K562 (cell line): ENCODE measurements at regions not wholly inside any gene's neighbourhood (a gene's known extent, or its start where the extent isn't known, plus 50 kb on each side); places are given as distances from the start of the nearest gene placed in this dataset.

ENCODE experiments used
- ATF6 ChIP-seq: sonication (generic); formaldehyde crosslinking; IDR thresholded peaks from 2 replicates; pipeline ENCODE4 v1.4.0; 2020; ENCODE audit warnings: mild to moderate bottlenecking, missing genetic modification reagents
- CCNT2 ChIP-seq: IDR thresholded peaks from 2 replicates; pipeline ENCODE4 v1.6.1; 2011; ENCODE audit warnings: borderline replicate concordance, low read depth, mild to moderate bottlenecking, moderate library complexity, mixed read lengths, low read length; ENCODE audit not compliant: insufficient read length; ENCODE audit errors: extremely low read depth
- CREB1 ChIP-seq, 2 experiments: sonication (generic) in 1 of 2; formaldehyde crosslinking in 1 of 2; IDR thresholded peaks; 2 replicates each; pipeline versions ENCODE4 v1.6.1 to v1.8.0; 2012 to 2022; ENCODE audit warnings: inconsistent platforms in 1 of 2, mild to moderate bottlenecking in 1 of 2, missing genetic modification reagents in 1 of 2, moderate library complexity in 1 of 2
- CUX1 ChIP-seq: fragments of 200-800 bp; sonication (Bioruptor generic); IDR thresholded peaks from 2 replicates; pipeline ENCODE4 v1.6.1; 2016; ENCODE audit warnings: missing genetic modification characterization, missing compliant biosample characterization
- EP300 ChIP-seq: IDR thresholded peaks from 2 replicates; pipeline ENCODE4 v1.6.1; 2012; ENCODE audit warnings: low read length, improper control_type of control experiment
- FOXK2 ChIP-seq, 2 experiments: fragments of 450-650 bp; IDR thresholded peaks in 1 of 2; conservative IDR thresholded peaks in 1 of 2; 2 replicates each; pipeline ENCODE4 v1.6.1; 2016; ENCODE audit warnings: low read depth in 2 of 2, mild to moderate bottlenecking in 1 of 2
- HMGN3 ChIP-seq: IDR thresholded peaks from 2 replicates; pipeline ENCODE4 v1.6.1; 2011; ENCODE audit warnings: borderline replicate concordance, low read depth, mild to moderate bottlenecking, mixed read lengths, low read length; ENCODE audit not compliant: insufficient read length; ENCODE audit errors: extremely low read depth
- MAZ ChIP-seq, 2 experiments: fragments of 450-650 bp in 1 of 2; sonication (generic) in 1 of 2; formaldehyde crosslinking; IDR thresholded peaks in 1 of 2; conservative IDR thresholded peaks in 1 of 2; 2 replicates each; pipeline versions ENCODE4 v1.4.0 to v1.5.0; 2020; ENCODE audit warnings: mild to moderate bottlenecking in 1 of 2, missing genetic modification reagents in 1 of 2
- POLR2AphosphoS5 ChIP-seq: IDR thresholded peaks from 2 replicates; pipeline ENCODE4 v1.6.1; 2011; ENCODE audit warnings: mild to moderate bottlenecking, low read depth, low read length, moderate library complexity; ENCODE audit not compliant: control insufficient read depth, insufficient read depth
- SMARCE1 ChIP-seq: fragments of 450-650 bp; IDR thresholded peaks from 2 replicates; pipeline ENCODE4 v1.7.1; 2016; ENCODE audit warnings: mild to moderate bottlenecking
- TBL1XR1 ChIP-seq, 2 experiments: IDR thresholded peaks; 2 replicates each; pipeline ENCODE4 v1.6.1; 2012; ENCODE audit warnings: improper control_type of control experiment in 2 of 2, low read length in 2 of 2, mild to moderate bottlenecking in 1 of 2
- YBX1 ChIP-seq: fragments of 450-650 bp; IDR thresholded peaks from 2 replicates; pipeline ENCODE4 v1.7.1; 2016; ENCODE audit warnings: mild to moderate bottlenecking
- ZNF583 ChIP-seq: fragments of 250-450 bp; sonication (Bioruptor Pico); IDR thresholded peaks from 2 replicates; pipeline ENCODE4 v1.4.0; 2020
- ZNF766 ChIP-seq: fragments of 200-800 bp; sonication (Bioruptor generic); conservative IDR thresholded peaks from 2 replicates; pipeline ENCODE4 v1.6.1; 2016; ENCODE audit warnings: missing genetic modification characterization, missing compliant biosample characterization
- TF ChIP-seq, protein P1 (sequence below): fragments of 450-650 bp; IDR thresholded peaks from 2 replicates; pipeline ENCODE4 v1.7.1; 2018; ENCODE audit warnings: mild to moderate bottlenecking, low read depth; ENCODE audit not compliant: partially characterized antibody
- TF ChIP-seq, protein P2 (sequence below), 2 experiments: fragments of 450-650 bp in 1 of 2; sonication (generic) in 1 of 2; formaldehyde crosslinking in 1 of 2; IDR thresholded peaks in 1 of 2; conservative IDR thresholded peaks in 1 of 2; 2 replicates each; pipeline versions ENCODE4 v1.6.1 to v1.8.1; 2016 to 2023; ENCODE audit warnings: mild to moderate bottlenecking in 2 of 2, moderate library complexity in 2 of 2, inconsistent platforms in 1 of 2, missing genetic modification reagents in 1 of 2

GRCh38 chr2:88250404-88250803 lies 80.3 kb downstream of the THNSL2 start (continued):
- TF ChIP-seq CUX1 (no peak), CCNT2 (peak; percentile 95), TBL1XR1 (IDR thresholded peaks at IDR 0.05; ENCODE audit: low read length in 2 of 2) (peak; percentile 20 to 80; a peak in 2 of 4 replicates), ZNF583 (CRISPR knock-in tag) (no peak), ATF6 (no peak), POLR2AphosphoS5 (peak; percentile 95), CREB1 (IDR thresholded peaks at IDR 0.05) (peak; percentile 58), CREB1 (CRISPR knock-in tag; IDR thresholded peaks at IDR 0.05) (peak; percentile 56; the same call in 1 of the 2 replicates), ZNF766 (CRISPR knock-in tag) (peak; percentile 91), MAZ (CRISPR knock-in tag; conservative IDR thresholded peaks at IDR 0.05 in 1 of 2, IDR thresholded peaks at IDR 0.05 in 1 of 2) (peak; percentile 19 to 47; a peak in 1 of 4 replicates), YBX1 (no peak), FOXK2 (conservative IDR thresholded peaks at IDR 0.05 in 1 of 2, IDR thresholded peaks at IDR 0.05 in 1 of 2; ENCODE audit: low read depth in 2 of 2) (peak; percentile 89 to 93), SMARCE1 (peak; percentile 91), HMGN3 (peak; percentile 63), EP300 (peak; percentile 90)
- TF ChIP-seq, protein P1, sequence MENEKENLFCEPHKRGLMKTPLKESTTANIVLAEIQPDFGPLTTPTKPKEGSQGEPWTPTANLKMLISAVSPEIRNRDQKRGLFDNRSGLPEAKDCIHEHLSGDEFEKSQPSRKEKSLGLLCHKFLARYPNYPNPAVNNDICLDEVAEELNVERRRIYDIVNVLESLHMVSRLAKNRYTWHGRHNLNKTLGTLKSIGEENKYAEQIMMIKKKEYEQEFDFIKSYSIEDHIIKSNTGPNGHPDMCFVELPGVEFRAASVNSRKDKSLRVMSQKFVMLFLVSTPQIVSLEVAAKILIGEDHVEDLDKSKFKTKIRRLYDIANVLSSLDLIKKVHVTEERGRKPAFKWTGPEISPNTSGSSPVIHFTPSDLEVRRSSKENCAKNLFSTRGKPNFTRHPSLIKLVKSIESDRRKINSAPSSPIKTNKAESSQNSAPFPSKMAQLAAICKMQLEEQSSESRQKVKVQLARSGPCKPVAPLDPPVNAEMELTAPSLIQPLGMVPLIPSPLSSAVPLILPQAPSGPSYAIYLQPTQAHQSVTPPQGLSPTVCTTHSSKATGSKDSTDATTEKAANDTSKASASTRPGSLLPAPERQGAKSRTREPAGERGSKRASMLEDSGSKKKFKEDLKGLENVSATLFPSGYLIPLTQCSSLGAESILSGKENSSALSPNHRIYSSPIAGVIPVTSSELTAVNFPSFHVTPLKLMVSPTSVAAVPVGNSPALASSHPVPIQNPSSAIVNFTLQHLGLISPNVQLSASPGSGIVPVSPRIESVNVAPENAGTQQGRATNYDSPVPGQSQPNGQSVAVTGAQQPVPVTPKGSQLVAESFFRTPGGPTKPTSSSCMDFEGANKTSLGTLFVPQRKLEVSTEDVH, result peak; percentile 20
- TF ChIP-seq, protein P2, sequence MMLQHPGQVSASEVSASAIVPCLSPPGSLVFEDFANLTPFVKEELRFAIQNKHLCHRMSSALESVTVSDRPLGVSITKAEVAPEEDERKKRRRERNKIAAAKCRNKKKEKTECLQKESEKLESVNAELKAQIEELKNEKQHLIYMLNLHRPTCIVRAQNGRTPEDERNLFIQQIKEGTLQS (IDR thresholded peaks at IDR 0.05), result peak; percentile 77
- TF ChIP-seq, protein P2 (CRISPR knock-in tag; conservative IDR thresholded peaks at IDR 0.05), result no peak
